Psoas muscle (tissue), 7 donors: ENCODE measurements at regions not wholly inside any gene's neighbourhood (a gene's known extent, or its start where the extent isn't known, plus 50 kb on each side); places are given as distances from the start of the nearest gene placed in this dataset.
"Not testable (repeated sequence)": the region's sequence is repeated elsewhere in the genome, so short reads cannot be mapped to it uniquely, and the experiment has no call there.

Experiments used
- ATAC-seq, 4 donors: fragments of 200-7000 bp; cut with Tn5 transposase; one replicate each; pipeline ENCODE4 v1.9.1; 2020; ENCODE audit warnings: moderate library complexity in 3 of 4, mild to moderate bottlenecking in 2 of 4
- DNase-seq, 2 donors: peaks; one replicate each; pipeline ENCODE4 v3.0.0-alpha.2; 2020
- H3K27ac ChIP-seq: fragments of 200-600 bp; one replicate; pipeline ENCODE4 v1.8.0; 2022
- H3K27me3 ChIP-seq, 3 donors: fragments of 200-600 bp in 1 of 3; one replicate each; pipeline versions ENCODE4 v1.6.1 to v1.8.0; 2013 to 2022; ENCODE audit warnings: low read length in 2 of 3, mild to moderate bottlenecking in 2 of 3, moderate library complexity in 1 of 3; ENCODE audit not compliant: insufficient read depth in 3 of 3
- H3K36me3 ChIP-seq, 2 donors: fragments of 200-600 bp in 1 of 2; one replicate each; pipeline versions ENCODE4 v1.6.1 to v1.8.0; 2013 to 2022; ENCODE audit warnings: low read depth in 1 of 2, mild to moderate bottlenecking in 1 of 2, moderate library complexity in 1 of 2; ENCODE audit not compliant: insufficient read depth in 1 of 2
- H3K4me1 ChIP-seq: fragments of 200-600 bp; one replicate; pipeline ENCODE4 v1.8.0; 2022
- H3K4me3 ChIP-seq: fragments of 200-600 bp; one replicate; pipeline ENCODE4 v1.8.0; 2022; ENCODE audit warnings: mild to moderate bottlenecking
- H3K9me3 ChIP-seq: fragments of 200-600 bp; one replicate; pipeline ENCODE4 v1.8.0; 2022
- WGBS, 3 donors: extraction: QIAGEN DNeasy Blood & Tissue Kit; methylation state at CpG; one replicate each; pipeline versions ENCODE4 v1.1.6 to v1.1.7; 2013; 5-methylcytosine and 5-hydroxymethylcytosine counted together
- intact Hi-C, 2 donors: fragments of 100-400 bp; cut with DNase I; formaldehyde crosslinking; loops; one replicate each; pipeline versions ENCODE4 v1.11.0 to v1.14.2; 2022
- TF ChIP-seq, protein P1 (sequence below): fragments of 200-600 bp; IDR thresholded peaks from one replicate; pipeline ENCODE4 v1.8.0; 2022; ENCODE audit warnings: antibody characterized with exemption
- donor health status: healthy with polysubstance abuse.
- donor health status: DM: no; HTN: no; CAD: no; lungs with moderate emphysema.
- donor health status: Bipolar disorder and iron deficiency.
- donor health status: healthy.
- donor health status: DM: yes; HTN: yes; CAD: no.
- donor health status: DM: no; HTN: no; CAD: no.
- donor health status: DM: yes; HTN: yes; CAD: no.

DNA sequence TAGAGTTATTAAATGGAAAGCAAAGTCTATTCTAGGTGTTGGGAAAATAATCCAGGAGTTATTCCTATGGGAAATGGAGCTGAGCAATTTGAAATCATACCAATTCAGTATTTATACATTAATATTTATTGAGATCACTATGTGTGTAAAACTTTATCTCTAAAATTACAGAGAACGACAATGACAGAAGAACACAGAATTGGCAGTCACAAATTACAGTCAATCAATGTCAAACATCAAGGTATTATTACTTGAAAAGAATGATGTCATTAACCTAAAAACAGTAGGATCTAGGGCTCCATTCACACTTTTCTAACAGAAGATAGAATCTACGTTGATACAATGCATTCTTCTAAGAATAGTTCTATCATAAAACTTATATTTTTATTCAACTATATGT lies 154.9 kb upstream of the GJE1 start:
- Histone ChIP-seq H3K27ac (no peak overlapping the region), H3K9me3 (no peaks in the 10 kb centered on the region), H3K27me3 (no peaks in the 10 kb centered on the region), H3K36me3 (no peaks in the 10 kb centered on the region), H3K4me1 (no peaks in the 10 kb centered on the region), H3K4me3 (no peak overlapping the region)
- ATAC-seq (no peak), DNase-seq (no peak)
- TF ChIP-seq, protein P1, sequence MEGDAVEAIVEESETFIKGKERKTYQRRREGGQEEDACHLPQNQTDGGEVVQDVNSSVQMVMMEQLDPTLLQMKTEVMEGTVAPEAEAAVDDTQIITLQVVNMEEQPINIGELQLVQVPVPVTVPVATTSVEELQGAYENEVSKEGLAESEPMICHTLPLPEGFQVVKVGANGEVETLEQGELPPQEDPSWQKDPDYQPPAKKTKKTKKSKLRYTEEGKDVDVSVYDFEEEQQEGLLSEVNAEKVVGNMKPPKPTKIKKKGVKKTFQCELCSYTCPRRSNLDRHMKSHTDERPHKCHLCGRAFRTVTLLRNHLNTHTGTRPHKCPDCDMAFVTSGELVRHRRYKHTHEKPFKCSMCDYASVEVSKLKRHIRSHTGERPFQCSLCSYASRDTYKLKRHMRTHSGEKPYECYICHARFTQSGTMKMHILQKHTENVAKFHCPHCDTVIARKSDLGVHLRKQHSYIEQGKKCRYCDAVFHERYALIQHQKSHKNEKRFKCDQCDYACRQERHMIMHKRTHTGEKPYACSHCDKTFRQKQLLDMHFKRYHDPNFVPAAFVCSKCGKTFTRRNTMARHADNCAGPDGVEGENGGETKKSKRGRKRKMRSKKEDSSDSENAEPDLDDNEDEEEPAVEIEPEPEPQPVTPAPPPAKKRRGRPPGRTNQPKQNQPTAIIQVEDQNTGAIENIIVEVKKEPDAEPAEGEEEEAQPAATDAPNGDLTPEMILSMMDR = no peak
- 85 to 99% (median 88%) methylated on average over 2 of the region's 2 CpGs for WGBS, 3 donors
- intact Hi-C loops = no loop called here

DNA sequence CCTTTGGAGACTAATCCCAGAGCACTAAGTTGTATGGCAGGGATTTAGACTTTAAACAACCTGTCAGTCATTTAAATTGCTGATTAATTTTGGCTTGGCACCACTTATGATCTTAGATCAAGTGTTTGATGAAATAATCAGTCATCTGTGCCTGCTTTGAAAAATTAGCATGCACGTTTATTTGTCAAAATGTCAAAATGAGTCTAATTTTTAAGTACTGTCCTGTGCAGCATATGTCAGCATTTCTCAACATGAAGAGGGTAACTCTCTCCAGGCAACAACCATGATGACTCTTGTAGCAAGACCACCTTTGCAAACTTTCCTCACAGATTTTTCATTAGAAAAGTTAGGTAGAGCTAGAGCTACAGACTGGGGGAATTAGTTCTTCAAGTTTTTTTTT lies 155.7 kb upstream of the GJE1 start:
- H3K4me3 ChIP-seq = no peak overlapping the region
- no peaks in the 10 kb centered on the region for H3K4me1 ChIP-seq
- intact Hi-C loops = no loop called here
- TF ChIP-seq, protein P1 = no peak
- WGBS, 3 donors = 57 to 62% (median 57%) methylated on average over 1 of the region's 1 CpG
- H3K36me3 ChIP-seq = no peaks in the 10 kb centered on the region
- H3K27me3 ChIP-seq = no peaks in the 10 kb centered on the region
- DNase-seq (no peak), ATAC-seq (no peak)
- no peaks in the 10 kb centered on the region for H3K9me3 ChIP-seq
- H3K27ac ChIP-seq = no peak overlapping the region

DNA sequence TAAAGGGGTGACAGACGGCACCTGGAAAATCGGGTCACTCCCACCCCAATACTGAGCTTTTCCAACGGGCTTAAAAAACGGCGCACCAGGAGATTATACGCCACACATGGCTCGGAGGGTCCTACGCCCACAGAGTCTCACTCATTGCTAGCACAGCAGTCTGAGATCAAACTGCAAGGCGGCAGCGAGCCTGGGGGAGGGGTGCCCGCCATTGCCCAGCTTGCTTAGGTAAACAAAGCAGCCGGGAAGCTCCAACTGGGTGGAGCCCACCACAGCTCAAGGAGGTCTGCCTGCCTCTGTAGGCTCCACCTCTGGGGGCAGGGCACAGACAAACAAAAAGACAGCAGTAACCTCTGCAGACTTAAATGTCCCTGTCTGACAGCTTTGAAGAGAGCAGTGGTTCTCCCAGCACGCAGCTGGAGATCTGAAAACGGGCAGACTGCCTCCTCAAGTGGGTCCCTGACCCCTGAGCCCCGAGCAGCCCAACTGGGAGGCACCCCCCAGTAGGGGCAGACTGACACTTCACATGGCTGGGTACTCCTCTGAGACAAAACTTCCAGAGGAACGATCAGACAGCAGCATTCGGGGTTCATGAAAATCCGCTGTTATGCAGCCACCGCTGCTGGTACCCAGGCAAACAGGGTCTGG lies 162.8 kb upstream of the GJE1 start:
- H3K4me1 ChIP-seq, H3K27me3 ChIP-seq, H3K27ac ChIP-seq, H3K9me3 ChIP-seq, intact Hi-C loops, H3K4me3 ChIP-seq, ATAC-seq, H3K36me3 ChIP-seq, DNase-seq: not testable (repeated sequence)
- 86 to 87% (median 87%) methylated on average over 19 of the region's 19 CpGs for WGBS, 3 donors

DNA sequence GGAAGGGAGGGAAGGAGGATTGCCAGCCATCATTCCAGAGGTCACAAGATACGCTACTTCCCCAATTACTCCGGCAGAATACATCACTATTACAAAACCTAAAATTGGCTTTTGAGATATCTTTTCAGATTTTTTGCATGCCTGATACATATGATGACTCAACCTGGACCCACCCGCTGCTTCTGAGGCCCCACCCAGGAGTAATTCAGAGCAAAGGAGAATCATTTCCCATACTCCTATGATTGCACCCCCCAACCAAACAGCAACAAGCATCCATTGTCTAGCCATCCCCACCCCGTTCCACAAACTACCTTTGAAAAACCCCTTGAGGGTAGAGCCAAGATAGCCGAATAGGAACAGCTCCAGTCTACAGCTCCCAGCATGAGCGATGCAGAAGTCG lies 163.5 kb upstream of the GJE1 start:
- WGBS, 3 donors = 88 to 94% (median 94%) methylated on average over 7 of the region's 7 CpGs
- Histone ChIP-seq H3K27me3 (no peaks in the 10 kb centered on the region), H3K36me3 (no peaks in the 10 kb centered on the region), H3K4me3 (no peak overlapping the region), H3K4me1 (no peaks in the 10 kb centered on the region), H3K9me3 (no peaks in the 10 kb centered on the region), H3K27ac (no peak overlapping the region)
- intact Hi-C loops = no loop called here
- DNase-seq (no peak), ATAC-seq (no peak)
- TF ChIP-seq, protein P1 = no peak

DNA sequence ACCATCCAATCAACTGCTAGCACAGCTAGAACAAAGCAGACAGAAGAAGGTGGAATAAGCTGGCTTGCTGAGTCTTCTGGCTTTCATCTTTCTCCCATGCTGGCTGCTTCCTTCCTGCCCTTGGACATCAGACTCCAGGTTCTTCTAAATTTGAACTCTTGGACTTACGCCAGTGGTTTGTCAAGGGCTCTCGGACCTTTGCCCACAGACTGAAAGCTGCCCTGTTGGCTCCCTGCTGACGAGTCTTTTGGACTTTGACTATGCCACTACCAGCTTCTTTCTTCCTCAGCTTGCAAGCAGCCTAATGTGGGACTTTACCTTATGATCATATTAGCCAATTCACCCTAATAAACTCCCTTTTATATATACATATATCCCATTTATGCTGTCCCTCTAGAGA lies 164.1 kb upstream of the GJE1 start:
- Histone ChIP-seq H3K36me3 (no peaks in the 10 kb centered on the region), H3K4me3 (no peak overlapping the region), H3K27ac (no peak overlapping the region), H3K27me3 (no peaks in the 10 kb centered on the region), H3K9me3 (no peaks in the 10 kb centered on the region), H3K4me1 (no peaks in the 10 kb centered on the region)
- WGBS, 3 donors = 69 to 73% (median 73%) methylated on average over 3 of the region's 3 CpGs
- no peak for ATAC-seq
- TF ChIP-seq, protein P1 = no peak
- intact Hi-C loops = no loop called here
- no peak for DNase-seq
